H9 (cell line): ENCODE measurements at regions not wholly inside any gene's neighbourhood (a gene's known extent, or its start where the extent isn't known, plus 50 kb on each side); places are given as distances from the start of the nearest gene placed in this dataset.

Experiments
- DNase-seq: peaks from one replicate; pipeline ENCODE4 v3.0.0-alpha.2; 2017
- H2AFZ ChIP-seq: one replicate; pipeline ENCODE4 v1.6.1; 2013; ENCODE audit warnings: mild to moderate bottlenecking, low read length, control low read depth, moderate library complexity
- H2AK5ac ChIP-seq: 2 replicates; pipeline ENCODE4 v1.6.1; 2013; ENCODE audit warnings: low read length, control low read depth, mixed read lengths; ENCODE audit not compliant: insufficient read length
- H2BK120ac ChIP-seq: one replicate; pipeline ENCODE4 v1.6.1; 2013; ENCODE audit warnings: low read depth, mild to moderate bottlenecking, low read length, control low read depth, inconsistent platforms; ENCODE audit not compliant: poor library complexity, severe bottlenecking
- H2BK12ac ChIP-seq: 2 replicates; pipeline ENCODE4 v1.6.1; 2013; ENCODE audit warnings: low read length, control low read depth, mixed read lengths, low read depth; ENCODE audit not compliant: insufficient read length
- H2BK15ac ChIP-seq: 2 replicates; pipeline ENCODE4 v1.6.1; 2013; ENCODE audit warnings: low read depth, low read length, control low read depth
- H2BK20ac ChIP-seq: one replicate; pipeline ENCODE4 v1.6.1; 2013; ENCODE audit warnings: low read depth, mild to moderate bottlenecking, low read length, control low read depth, inconsistent platforms; ENCODE audit not compliant: poor library complexity, severe bottlenecking
- H2BK5ac ChIP-seq: 2 replicates; pipeline ENCODE4 v1.6.1; 2013; ENCODE audit warnings: low read length, control low read depth, mixed read lengths; ENCODE audit not compliant: insufficient read length
- H3K14ac ChIP-seq: 2 replicates; pipeline ENCODE4 v1.6.1; 2013; ENCODE audit warnings: low read length, control low read depth; ENCODE audit not compliant: insufficient read depth
- H3K18ac ChIP-seq: 2 replicates; pipeline ENCODE4 v1.6.1; 2013; ENCODE audit warnings: low read depth, mild to moderate bottlenecking, mixed read lengths, low read length, control low read depth; ENCODE audit not compliant: insufficient read length
- H3K23ac ChIP-seq: 2 replicates; pipeline ENCODE4 v1.6.1; 2013; ENCODE audit warnings: low read length, control low read depth, mixed read lengths, low read depth; ENCODE audit not compliant: insufficient read length
- H3K23me2 ChIP-seq: 2 replicates; pipeline ENCODE4 v1.6.1; 2013; ENCODE audit warnings: low read depth, mild to moderate bottlenecking, mixed read lengths, low read length, control low read depth; ENCODE audit not compliant: insufficient read length, poor library complexity, severe bottlenecking
- H3K27ac ChIP-seq: 2 replicates; pipeline ENCODE4 v1.5.1; 2013; ENCODE audit warnings: low read length, control low read depth, mixed read lengths, low read depth; ENCODE audit not compliant: insufficient read length
- H3K27me3 ChIP-seq: 2 replicates; pipeline ENCODE4 v1.6.1; 2013; ENCODE audit warnings: low read length, control low read depth, inconsistent platforms; ENCODE audit not compliant: insufficient read depth
- H3K4ac ChIP-seq: 2 replicates; pipeline ENCODE4 v1.6.1; 2013; ENCODE audit warnings: low read depth, mild to moderate bottlenecking, control low read depth, inconsistent platforms, low read length, moderate library complexity
- H3K4me1 ChIP-seq: 2 replicates; pipeline ENCODE4 v1.6.1; 2013; ENCODE audit warnings: low read length, control low read depth, inconsistent platforms; ENCODE audit not compliant: insufficient read depth
- H3K4me2 ChIP-seq: 2 replicates; pipeline ENCODE4 v1.6.1; 2013; ENCODE audit warnings: low read length, control low read depth, mixed read lengths; ENCODE audit not compliant: insufficient read length, insufficient read depth
- H3K56ac ChIP-seq: 2 replicates; pipeline ENCODE4 v1.6.1; 2013; ENCODE audit warnings: low read depth, mild to moderate bottlenecking, mixed read lengths, low read length, control low read depth; ENCODE audit not compliant: insufficient read length
- H3K79me1 ChIP-seq: 2 replicates; pipeline ENCODE4 v1.6.1; 2013; ENCODE audit warnings: low read depth, mild to moderate bottlenecking, moderate library complexity, low read length, control low read depth, inconsistent platforms; ENCODE audit not compliant: insufficient read depth, poor library complexity, severe bottlenecking
- H3K79me2 ChIP-seq: 2 replicates; pipeline ENCODE4 v1.6.1; 2013; ENCODE audit warnings: low read length, control low read depth, inconsistent platforms; ENCODE audit not compliant: insufficient read depth
- H3K9ac ChIP-seq: 2 replicates; pipeline ENCODE4 v1.6.1; 2013; ENCODE audit warnings: low read length, control low read depth, mixed read lengths; ENCODE audit not compliant: insufficient read length; ENCODE audit errors: extremely low read depth
- H3K9me3 ChIP-seq: one replicate; pipeline ENCODE4 v1.6.1; 2013; ENCODE audit warnings: low read depth, low read length, inconsistent platforms; ENCODE audit not compliant: control insufficient read depth
- H3T11ph ChIP-seq: one replicate; pipeline ENCODE4 v1.6.1; 2013; ENCODE audit warnings: mild to moderate bottlenecking, low read length, control low read depth, inconsistent platforms
- H4K20me1 ChIP-seq: one replicate; pipeline ENCODE4 v1.6.1; 2013; ENCODE audit not compliant: control insufficient read depth, insufficient read length, insufficient read depth
- H4K5ac ChIP-seq: 2 replicates; pipeline ENCODE4 v1.6.1; 2013; ENCODE audit warnings: low read depth, mild to moderate bottlenecking, mixed read lengths, low read length, control low read depth; ENCODE audit not compliant: insufficient read length
- H4K8ac ChIP-seq: replicated peaks from 2 replicates; pipeline ENCODE4 v1.6.1; 2013; ENCODE audit warnings: low read length, control low read depth, mixed read lengths, low read depth; ENCODE audit not compliant: insufficient read length
- H4K91ac ChIP-seq: 2 replicates; pipeline ENCODE4 v1.6.1; 2013; ENCODE audit warnings: low read depth, mild to moderate bottlenecking, moderate library complexity, mixed read lengths, low read length, control low read depth; ENCODE audit not compliant: insufficient read length
- H3K27ac Mint-ChIP-seq, 3 experiments: 2 replicates in 2 of 3; 3 replicates in 1 of 3; pipeline ENCODE4 v1.8.0; 2020 to 2021; ENCODE audit warnings: mixed read lengths in 3 of 3, mild to moderate bottlenecking in 1 of 3, moderate library complexity in 1 of 3
- H3K27me3 Mint-ChIP-seq: 2 replicates; pipeline ENCODE4 v1.8.0; 2021; ENCODE audit warnings: low read depth, mild to moderate bottlenecking, moderate library complexity, mixed read lengths
- H3K36me3 Mint-ChIP-seq, 3 experiments: 2 replicates in 2 of 3; 3 replicates in 1 of 3; pipeline ENCODE4 v1.8.0; 2020 to 2021; ENCODE audit warnings: low read depth in 3 of 3, mixed read lengths in 3 of 3; ENCODE audit not compliant: insufficient read depth in 1 of 3
- H3K4me1 Mint-ChIP-seq, 2 experiments: 2 replicates each; pipeline ENCODE4 v1.8.0; 2020; ENCODE audit warnings: mixed read lengths in 2 of 2
- H3K4me3 Mint-ChIP-seq, 2 experiments: 2 replicates in 1 of 2; 3 replicates in 1 of 2; pipeline ENCODE4 v1.8.0; 2020 to 2021; ENCODE audit warnings: mild to moderate bottlenecking in 2 of 2, mixed read lengths in 2 of 2, moderate library complexity in 1 of 2
- H3K9me3 Mint-ChIP-seq, 2 experiments: 2 replicates in 1 of 2; 3 replicates in 1 of 2; pipeline ENCODE4 v1.8.0; 2020; ENCODE audit warnings: mild to moderate bottlenecking in 2 of 2, mixed read lengths in 2 of 2, moderate library complexity in 1 of 2
- CTCF ChIP-seq: fragments of 200-600 bp; sonication (generic); conservative IDR thresholded peaks from 3 replicates; pipeline ENCODE4 v1.8.0; 2021; ENCODE audit warnings: antibody characterized with exemption, mild to moderate bottlenecking
- WGBS: extraction: QIAGEN DNeasy Blood & Tissue Kit; methylation state at CpG from one replicate; pipeline ENCODE4 v1.1.7; 2013; ENCODE audit warnings: missing lambda C conversion rate, low lambda C conversion rate, mixed read lengths; ENCODE audit not compliant: insufficient read length; ENCODE audit errors: extremely low coverage; 5-methylcytosine and 5-hydroxymethylcytosine counted together

- H3K14ac ChIP-seq, result no peak overlapping the region
- H3K4ac ChIP-seq, result no peak overlapping the region
- H3K23ac ChIP-seq, result no peak overlapping the region
- no peaks in the 10 kb centered on the region for H4K20me1 ChIP-seq
- no peak overlapping the region for H2BK120ac ChIP-seq
- no peaks in the 10 kb centered on the region; the same call in 1 of the 2 replicates for H3K4me1 ChIP-seq
- H3K56ac ChIP-seq, result no peak overlapping the region
- no peaks in the 10 kb centered on the region for H3K79me1 ChIP-seq
- Mint-ChIP-seq H3K27me3 (no peaks in the 10 kb centered on the region), H3K36me3 (no peaks in the 10 kb centered on the region; a peak in 1 of 7 replicates), H3K9me3 (no peaks in the 10 kb centered on the region; a peak in 2 of 5 replicates), H3K4me3 (no peak overlapping the region; a peak in 1 of 5 replicates), H3K4me1 (peaks cover 29 to 31% of the 10 kb centered on the region in 2 experiments), H3K27ac (0 out of 7 replicates have a peak overlapping the region, but pooled peaks of 1 of the 3 experiments have one; percentile 28)
- DNase-seq, result no peak
- H3K9me3 ChIP-seq, result no peaks in the 10 kb centered on the region
- no peak overlapping the region for H3K9ac ChIP-seq
- no peak overlapping the region for H3K27ac ChIP-seq
- H3K4me2 ChIP-seq, result no peak overlapping the region
- no peak overlapping the region for H2BK5ac ChIP-seq
- TF ChIP-seq CTCF, result no peak
- no peak overlapping the region for H2BK20ac ChIP-seq
- H3K18ac ChIP-seq, result no peak overlapping the region
- no peaks in the 10 kb centered on the region for H3K23me2 ChIP-seq
- no peak overlapping the region for H2AK5ac ChIP-seq
- no peak overlapping the region for H4K5ac ChIP-seq
- no CpG with 5 or more reads among the region's 12 CpGs for WGBS
- H2AFZ ChIP-seq, result no peak overlapping the region
- H3K27me3 ChIP-seq, result no peaks in the 10 kb centered on the region
- H2BK12ac ChIP-seq, result no peak overlapping the region
- no peak overlapping the region for H3T11ph ChIP-seq
- H4K91ac ChIP-seq, result no peak overlapping the region
- no peak overlapping the region for H4K8ac ChIP-seq
- no peak overlapping the region for H2BK15ac ChIP-seq
- H3K79me2 ChIP-seq, result no peaks in the 10 kb centered on the region
Measured at GRCh38 chr2:236402033-236402790, 138.0 kb upstream of the ASB18 start.
